B cell (primary cell): ENCODE measurements at regions not wholly inside any gene's neighbourhood (a gene's known extent, or its start where the extent isn't known, plus 50 kb on each side); places are given as distances from the start of the nearest gene placed in this dataset.

ENCODE experiments used
- ATAC-seq: fragments of 200-7000 bp; cut with Tn5 transposase; one replicate; pipeline ENCODE4 v1.10.0; 2021; ENCODE audit warnings: low read depth, mild to moderate bottlenecking, moderate number of reproducible peaks, moderate library complexity
- CTCF ChIA-PET: fragments of 350-600 bp; sonication (Branson Sonifier 250); formaldehyde crosslinking; loops from one replicate; lab custom pipeline; 2021; ENCODE audit warnings: antibody characterized with exemption, inconsistent platforms; lab: Charles Lee
- POLR2A ChIA-PET: fragments of 350-600 bp; sonication (Branson Sonifier 250); formaldehyde crosslinking; loops from one replicate; lab custom pipeline; 2021; ENCODE audit warnings: antibody characterized with exemption; lab: Charles Lee
- DNase-seq: peaks from one replicate; pipeline ENCODE4 v3.0.0; 2013
- H2AFZ ChIP-seq: 2 replicates; pipeline ENCODE4 v1.6.1; 2012; ENCODE audit warnings: mild to moderate bottlenecking, low read depth, low read length; ENCODE audit not compliant: insufficient read depth, poor library complexity, severe bottlenecking
- H3K27ac ChIP-seq, 2 donors: 1 replicate in 1 of 2; 2 replicates in 1 of 2; pipeline ENCODE4 v1.5.1; 2012 to 2013; ENCODE audit warnings: low read length in 2 of 2, mild to moderate bottlenecking in 2 of 2, moderate library complexity in 1 of 2
- H3K27me3 ChIP-seq, 4 experiments: fragments of 200-600 bp in 1 of 4; sonication (generic) in 1 of 4; replicated peaks in 1 of 4; 1 replicate in 2 of 4; 2 replicates in 2 of 4; pipeline versions ENCODE4 v1.6.1 to v1.7.0; 2013 to 2016; ENCODE audit warnings: low read length in 3 of 4, mild to moderate bottlenecking in 2 of 4, mixed read lengths in 1 of 4, moderate library complexity in 1 of 4; ENCODE audit not compliant: insufficient read depth in 4 of 4, control insufficient read depth in 3 of 4; ENCODE audit errors: control extremely low read depth in 1 of 4
- H3K36me3 ChIP-seq, 2 experiments: replicated peaks in 1 of 2; 1 replicate in 1 of 2; 2 replicates in 1 of 2; pipeline versions ENCODE4 v1.6.1 to v1.7.1; 2013; ENCODE audit warnings: low read length in 1 of 2; ENCODE audit not compliant: insufficient read depth in 2 of 2, control insufficient read depth in 1 of 2; ENCODE audit errors: control extremely low read depth in 1 of 2, extremely low read depth in 1 of 2
- H3K4me1 ChIP-seq, 2 donors: fragments of 200-600 bp in 1 of 2; sonication (generic) in 1 of 2; 1 replicate in 1 of 2; 2 replicates in 1 of 2; pipeline versions ENCODE4 v1.5.1 to v1.6.1; 2013 to 2017; ENCODE audit warnings: low read length in 2 of 2; ENCODE audit not compliant: control insufficient read depth in 2 of 2, insufficient read depth in 2 of 2
- H3K4me2 ChIP-seq: replicated peaks from 2 replicates; pipeline ENCODE3; 2012; ENCODE audit warnings: mild to moderate bottlenecking, low read depth, low read length; ENCODE audit not compliant: poor library complexity, severe bottlenecking
- H3K4me3 ChIP-seq, 5 experiments: fragments of 200-600 bp in 1 of 5; sonication (generic) in 1 of 5; 1 replicate in 3 of 5; 2 replicates in 2 of 5; pipeline versions ENCODE4 v1.5.1 to v1.7.0; 2011 to 2016; ENCODE audit warnings: low read length in 4 of 5, mild to moderate bottlenecking in 4 of 5, low read depth in 2 of 5, control low read depth in 1 of 5, moderate library complexity in 1 of 5; ENCODE audit not compliant: insufficient read depth in 1 of 5; ENCODE audit errors: control extremely low read depth in 1 of 5, extremely low read depth in 1 of 5
- H3K79me2 ChIP-seq: fragments of 200-600 bp; sonication (generic); one replicate; pipeline ENCODE4 v1.6.0; 2016; ENCODE audit warnings: low read length; ENCODE audit not compliant: control insufficient read depth, insufficient read depth
- H3K9ac ChIP-seq: fragments of 200-600 bp; sonication (generic); 2 replicates; pipeline ENCODE4 v1.6.1; 2017; ENCODE audit warnings: mild to moderate bottlenecking, low read length, moderate library complexity
- H3K9me3 ChIP-seq, 3 donors: one replicate each; pipeline versions ENCODE4 v1.6.1 to v1.7.1; 2013; ENCODE audit warnings: low read length in 2 of 3; ENCODE audit not compliant: control insufficient read depth in 2 of 3, insufficient read depth in 1 of 3; ENCODE audit errors: control extremely low read depth in 1 of 3
- H4K20me1 ChIP-seq: 2 replicates; pipeline ENCODE4 v1.6.0; 2012; ENCODE audit warnings: mild to moderate bottlenecking, low read length; ENCODE audit not compliant: insufficient read depth, control insufficient read depth, poor library complexity, severe bottlenecking
- H3K27ac Mint-ChIP-seq: one replicate; pipeline ENCODE4 v1.8.0; 2021; ENCODE audit warnings: mixed read lengths
- H3K27me3 Mint-ChIP-seq: one replicate; pipeline ENCODE4 v1.8.0; 2021; ENCODE audit warnings: mixed read lengths
- H3K4me1 Mint-ChIP-seq: one replicate; pipeline ENCODE4 v1.8.0; 2021; ENCODE audit warnings: mixed read lengths
- H3K4me3 Mint-ChIP-seq: one replicate; pipeline ENCODE4 v1.8.0; 2021; ENCODE audit warnings: mixed read lengths
- H3K9me3 Mint-ChIP-seq: one replicate; pipeline ENCODE4 v1.8.0; 2022; ENCODE audit warnings: mixed read lengths; ENCODE audit not compliant: insufficient read depth
- CTCF ChIP-seq: fragments of 200-600 bp; IDR thresholded peaks from one replicate; pipeline ENCODE4 v1.8.0; 2022; ENCODE audit warnings: antibody characterized with exemption, mild to moderate bottlenecking
- EZH2 ChIP-seq: IDR thresholded peaks from 2 replicates; pipeline ENCODE4 v1.6.1; 2012; ENCODE audit warnings: borderline replicate concordance, low read depth, mild to moderate bottlenecking, moderate library complexity, low read length; ENCODE audit not compliant: insufficient read depth, poor library complexity, severe bottlenecking
- WGBS: methylation state at CpG from one replicate; pipeline ENCODE4 v1.1.5; 2013; ENCODE audit warnings: missing lambda C conversion rate; ENCODE audit not compliant: insufficient coverage; 5-methylcytosine and 5-hydroxymethylcytosine counted together
- intact Hi-C: fragments of 100-400 bp; cut with micrococcal nuclease; formaldehyde crosslinking; loops from one replicate; pipeline ENCODE4 v1.10.0; 2022

DNA sequence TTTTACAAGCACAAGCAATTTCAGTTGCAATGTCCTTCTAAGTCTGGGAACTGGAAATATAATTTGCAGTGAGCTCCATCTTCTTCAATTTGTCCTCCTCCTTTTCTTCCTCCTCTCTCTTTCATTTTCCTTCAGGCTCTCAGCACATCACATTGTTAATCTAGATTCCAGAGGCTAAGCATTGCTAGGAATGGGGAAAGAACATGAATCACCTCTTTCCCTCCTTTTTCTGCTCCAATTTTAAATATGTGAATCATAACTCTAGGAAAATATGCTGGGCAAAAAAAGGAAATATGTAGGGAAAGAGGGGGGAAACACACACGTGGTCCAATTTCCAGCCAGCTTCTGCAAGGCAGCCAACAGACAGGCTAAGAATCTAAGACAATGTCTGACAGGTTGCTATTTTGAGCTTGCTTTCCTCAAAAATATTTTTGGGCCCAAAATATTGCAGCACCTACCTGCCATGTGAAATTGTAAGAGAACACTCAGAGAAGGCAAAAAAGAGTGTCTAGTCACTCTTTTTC, 72.7 kb upstream of the NUPR2 start:
- ChIA-PET POLR2A (no interaction called here), CTCF (no interaction called here)
- no peak for TF ChIP-seq EZH2
- no peak for TF ChIP-seq CTCF
- Histone ChIP-seq H3K36me3 (no peaks in the 10 kb centered on the region), H2AFZ (no peak overlapping the region), H3K4me1 (no peaks in the 10 kb centered on the region), H3K4me3 (no peak overlapping the region), H4K20me1 (no peaks in the 10 kb centered on the region), H3K9ac (no peak overlapping the region), H3K27me3 (no peaks in the 10 kb centered on the region), H3K4me2 (no peak overlapping the region), H3K9me3 (peaks cover 0 to 3% (median 2%) of the 10 kb centered on the region in 3 donors), H3K27ac (no peak overlapping the region), H3K79me2 (no peaks in the 10 kb centered on the region)
- no CpG with 5 or more reads among the region's 1 CpG for WGBS
- intact Hi-C loops: no loop called here
- ATAC-seq: no peak
- H3K4me3 Mint-ChIP-seq: no peak overlapping the region
- no peaks in the 10 kb centered on the region for H3K27me3 Mint-ChIP-seq
- H3K9me3 Mint-ChIP-seq: no peaks in the 10 kb centered on the region
- H3K4me1 Mint-ChIP-seq: no peaks in the 10 kb centered on the region
- no peak overlapping the region for H3K27ac Mint-ChIP-seq
- DNase-seq: no peak

- no peak overlapping the region for H3K4me2 ChIP-seq
- DNase-seq: no peak
- no peaks in the 10 kb centered on the region for H4K20me1 ChIP-seq
- no peaks in the 10 kb centered on the region for H3K9me3 Mint-ChIP-seq
- no CpG with 5 or more reads among the region's 1 CpG for WGBS
- H3K4me3 ChIP-seq: no peak overlapping the region
- ChIA-PET CTCF (no interaction called here), POLR2A (no interaction called here)
- H3K4me1 ChIP-seq: no peaks in the 10 kb centered on the region
- ATAC-seq: no peak
- no peaks in the 10 kb centered on the region for H3K27me3 ChIP-seq
- H3K4me3 Mint-ChIP-seq: no peak overlapping the region
- H3K9ac ChIP-seq: no peak overlapping the region
- H3K9me3 ChIP-seq: peaks cover 0 to 3% (median 2%) of the 10 kb centered on the region in 3 donors
- H3K79me2 ChIP-seq: no peaks in the 10 kb centered on the region
- TF ChIP-seq EZH2 (no peak), CTCF (no peak)
- H3K27ac ChIP-seq: no peak overlapping the region
- no peaks in the 10 kb centered on the region for H3K4me1 Mint-ChIP-seq
- H3K27me3 Mint-ChIP-seq: no peaks in the 10 kb centered on the region
- no peaks in the 10 kb centered on the region for H3K36me3 ChIP-seq
- H3K27ac Mint-ChIP-seq: no peak overlapping the region
- intact Hi-C loops: no loop called here
- H2AFZ ChIP-seq: no peak overlapping the region
Measured at GRCh38 chr7:56188376-56188775, 72.2 kb upstream of the NUPR2 start.
